ENCODE measurements at regions not wholly inside any gene's neighbourhood (a gene's known extent, or its start where the extent isn't known, plus 50 kb on each side); places are given as distances from the start of the nearest gene placed in this dataset.

DNA sequence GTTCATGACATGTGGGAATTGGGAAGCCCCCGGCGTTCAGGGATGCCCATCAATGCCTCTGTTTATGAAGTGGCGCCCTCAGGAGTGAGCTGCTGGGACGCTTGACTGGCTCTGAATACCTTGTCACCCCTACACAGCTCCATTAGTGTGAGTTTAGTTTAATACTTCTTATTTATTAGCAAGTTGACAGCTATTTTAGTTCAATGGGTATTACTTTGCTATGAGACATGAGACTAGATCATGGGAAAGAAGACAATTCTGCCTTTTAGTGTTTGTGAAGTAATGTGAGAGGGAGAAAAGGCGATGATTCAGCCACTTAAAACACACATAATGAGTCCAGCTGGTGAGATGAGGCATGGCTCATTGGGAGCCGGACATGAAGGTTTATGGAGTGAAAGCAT lies 678.5 kb downstream of the NR2F2 start:
- Histone ChIP-seq H3K4me2 (ENCODE audit: unreplicated experiment) (no peak overlapping the region), H3K36me3 (ENCODE audit: low read depth) (no peaks in the 10 kb centered on the region), H3K79me2 (ENCODE audit: insufficient read depth) (no peaks in the 10 kb centered on the region), H3K4me3 (no peak overlapping the region), H3K4me1 (ENCODE audit: insufficient read depth) (no peaks in the 10 kb centered on the region), H2AFZ (no peak overlapping the region), H4K20me1 (ENCODE audit: insufficient read depth) (no peaks in the 10 kb centered on the region), H3K27ac (no peak overlapping the region), H3F3A (ENCODE audit: insufficient read depth) (no peaks in the 10 kb centered on the region), H3K27me3 (replicated peaks; ENCODE audit: insufficient read depth) (no peaks in the 10 kb centered on the region), H3K9me3 (ENCODE audit: low read depth) (no peaks in the 10 kb centered on the region), H3K9me2 (ENCODE audit: insufficient read depth) (no peaks in the 10 kb centered on the region), H3K9ac (no peak overlapping the region)
- no peak for DNase-seq
- no peak for TF ChIP-seq EZH2 (IDR thresholded peaks at IDR 0.05; ENCODE audit: insufficient read depth, poor library complexity, severe bottlenecking)
- TF ChIP-seq EZH2phosphoT487 (IDR thresholded peaks at IDR 0.05; ENCODE audit: insufficient read depth, low read depth) = no peak
- WGBS, 2 experiments (ENCODE audit: low coverage in 1 of 2, low lambda C conversion rate in 2 of 2, missing lambda C conversion rate in 2 of 2) = 18 to 28% methylated on average over 6 of the region's 6 CpGs
- in situ Hi-C loops (cut with MboI) = no loop called here

DNA sequence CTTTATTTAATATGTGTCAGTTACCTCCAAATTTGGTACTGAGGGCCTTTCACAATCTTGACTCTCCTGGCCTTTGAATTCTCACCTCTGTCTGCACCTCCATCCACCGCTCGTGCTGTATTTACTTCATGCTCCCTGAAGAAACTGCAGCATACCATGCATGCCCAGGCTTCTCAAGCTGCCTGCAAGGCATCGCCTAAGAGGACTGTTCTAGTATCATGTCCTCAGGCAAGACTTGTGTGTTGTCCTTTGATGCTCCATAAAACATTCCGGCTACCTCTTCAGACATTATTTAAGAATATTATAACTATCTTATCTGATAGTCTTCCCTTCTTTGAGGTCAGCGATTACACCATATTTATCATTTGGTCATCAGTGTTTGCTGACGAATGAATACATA lies 682.5 kb downstream of the NR2F2 start:
- Histone ChIP-seq H3K4me3 (no peak overlapping the region), H3K9me3 (ENCODE audit: low read depth) (no peaks in the 10 kb centered on the region), H3K9me2 (ENCODE audit: insufficient read depth) (no peaks in the 10 kb centered on the region), H4K20me1 (ENCODE audit: insufficient read depth) (no peaks in the 10 kb centered on the region), H3K4me1 (ENCODE audit: insufficient read depth) (no peaks in the 10 kb centered on the region), H3K36me3 (ENCODE audit: low read depth) (no peaks in the 10 kb centered on the region), H3F3A (ENCODE audit: insufficient read depth) (no peaks in the 10 kb centered on the region), H3K4me2 (ENCODE audit: unreplicated experiment) (no peak overlapping the region), H3K27ac (no peak overlapping the region), H3K79me2 (ENCODE audit: insufficient read depth) (no peaks in the 10 kb centered on the region), H2AFZ (no peak overlapping the region), H3K9ac (no peak overlapping the region), H3K27me3 (replicated peaks; ENCODE audit: insufficient read depth) (no peaks in the 10 kb centered on the region)
- DNase-seq = no peak
- in situ Hi-C loops (cut with MboI) = no loop called here
- TF ChIP-seq EZH2phosphoT487 (IDR thresholded peaks at IDR 0.05; ENCODE audit: insufficient read depth, low read depth) = no peak
- TF ChIP-seq EZH2 (IDR thresholded peaks at IDR 0.05; ENCODE audit: insufficient read depth, poor library complexity, severe bottlenecking) = no peak
- WGBS, 2 experiments (ENCODE audit: low coverage in 1 of 2, low lambda C conversion rate in 2 of 2, missing lambda C conversion rate in 2 of 2) = 34 to 42% methylated on average over 6 of the region's 6 CpGs

DNA sequence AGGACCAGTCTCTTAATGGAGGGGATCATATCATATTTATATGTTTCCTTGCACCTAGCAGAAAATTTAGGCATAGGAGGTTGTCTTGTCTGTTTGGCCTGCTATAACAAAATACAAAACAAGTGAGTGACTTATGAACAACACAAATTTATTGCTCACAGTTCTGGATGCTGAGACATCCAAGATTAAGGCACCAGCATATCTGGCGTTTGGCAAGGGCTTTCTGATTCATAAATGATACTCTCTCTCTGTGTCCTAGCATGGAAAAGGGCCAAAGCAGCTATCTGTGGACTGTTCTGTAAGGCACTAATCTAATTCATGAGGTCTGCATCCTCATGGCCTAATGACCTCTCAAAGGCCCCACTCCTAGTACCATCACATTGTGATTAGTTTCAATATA lies 683.0 kb downstream of the NR2F2 start:
- WGBS, 2 experiments (ENCODE audit: low coverage in 1 of 2, low lambda C conversion rate in 2 of 2, missing lambda C conversion rate in 2 of 2) = 0 to 14% methylated on average over 1 of the region's 1 CpG

DNA sequence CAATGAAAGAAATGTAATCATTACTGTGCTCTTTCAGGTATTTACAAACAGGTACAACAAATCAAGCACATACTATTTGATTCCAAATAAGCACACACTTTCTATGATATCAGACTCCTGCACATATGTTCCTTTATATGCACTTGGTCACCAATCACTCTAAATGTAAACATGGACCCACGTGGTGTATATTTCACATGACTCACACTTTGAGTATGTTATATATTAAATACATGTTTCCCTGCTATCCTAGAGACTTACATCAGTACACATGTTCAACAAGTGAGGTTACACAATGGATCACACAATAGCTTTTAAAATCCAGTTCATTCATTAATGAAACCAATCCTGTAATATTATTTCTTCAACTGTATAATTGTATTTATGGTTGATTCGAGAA lies 683.5 kb downstream of the NR2F2 start:
- H3K4me2 ChIP-seq (ENCODE audit: unreplicated experiment) = no peak overlapping the region
- in situ Hi-C loops (cut with MboI) = no loop called here
- no peak for TF ChIP-seq EZH2phosphoT487 (IDR thresholded peaks at IDR 0.05; ENCODE audit: insufficient read depth, low read depth)
- no peak for TF ChIP-seq EZH2 (IDR thresholded peaks at IDR 0.05; ENCODE audit: insufficient read depth, poor library complexity, severe bottlenecking)

More for the DNA sequence above, 683.0 kb downstream of the NR2F2 start:
- Histone ChIP-seq H3K27me3 (replicated peaks; ENCODE audit: insufficient read depth) (no peaks in the 10 kb centered on the region), H3K4me1 (ENCODE audit: insufficient read depth) (no peaks in the 10 kb centered on the region), H3K79me2 (ENCODE audit: insufficient read depth) (no peaks in the 10 kb centered on the region), H4K20me1 (ENCODE audit: insufficient read depth) (no peaks in the 10 kb centered on the region), H3K4me2 (ENCODE audit: unreplicated experiment) (no peak overlapping the region), H3K27ac (no peak overlapping the region), H3K9ac (no peak overlapping the region), H3K9me2 (ENCODE audit: insufficient read depth) (no peaks in the 10 kb centered on the region), H3K36me3 (ENCODE audit: low read depth) (no peaks in the 10 kb centered on the region), H3F3A (ENCODE audit: insufficient read depth) (no peaks in the 10 kb centered on the region), H2AFZ (no peak overlapping the region), H3K4me3 (no peak overlapping the region), H3K9me3 (ENCODE audit: low read depth) (peaks cover 5% of the 10 kb centered on the region)
- TF ChIP-seq EZH2phosphoT487 (IDR thresholded peaks at IDR 0.05; ENCODE audit: insufficient read depth, low read depth) = no peak
- TF ChIP-seq EZH2 (IDR thresholded peaks at IDR 0.05; ENCODE audit: insufficient read depth, poor library complexity, severe bottlenecking) = no peak
- in situ Hi-C loops (cut with MboI) = no loop called here
- no peak for DNase-seq

GRCh38 chr15:97023488-97023844 lies 693.0 kb downstream of the NR2F2 start:
- no peak overlapping the region for H3K4me2 ChIP-seq (ENCODE audit: unreplicated experiment)
- H3F3A ChIP-seq (ENCODE audit: insufficient read depth) = no peaks in the 10 kb centered on the region
- TF ChIP-seq EZH2phosphoT487 (IDR thresholded peaks at IDR 0.05; ENCODE audit: insufficient read depth, low read depth) (no peak), EZH2 (IDR thresholded peaks at IDR 0.05; ENCODE audit: insufficient read depth, poor library complexity, severe bottlenecking) (no peak)
- H3K9me2 ChIP-seq (ENCODE audit: insufficient read depth) = no peaks in the 10 kb centered on the region
- H3K79me2 ChIP-seq (ENCODE audit: insufficient read depth) = no peaks in the 10 kb centered on the region
- H3K27me3 ChIP-seq (replicated peaks; ENCODE audit: insufficient read depth) = no peaks in the 10 kb centered on the region
- no peak overlapping the region for H3K9ac ChIP-seq
- H3K4me3 ChIP-seq = no peak overlapping the region
- no peak for DNase-seq
- no peak overlapping the region for H2AFZ ChIP-seq
- no peak overlapping the region for H3K27ac ChIP-seq
- in situ Hi-C loops (cut with MboI) = no loop called here
- no peaks in the 10 kb centered on the region for H4K20me1 ChIP-seq (ENCODE audit: insufficient read depth)
- 0% methylated on average over 1 of the region's 1 CpG for WGBS, 2 experiments (ENCODE audit: low coverage in 1 of 2, low lambda C conversion rate in 2 of 2, missing lambda C conversion rate in 2 of 2)
- H3K36me3 ChIP-seq (ENCODE audit: low read depth) = no peaks in the 10 kb centered on the region
- no peaks in the 10 kb centered on the region for H3K4me1 ChIP-seq (ENCODE audit: insufficient read depth)
- peaks cover 4% of the 10 kb centered on the region for H3K9me3 ChIP-seq (ENCODE audit: low read depth)

More for the DNA sequence above, 683.5 kb downstream of the NR2F2 start:
- no peaks in the 10 kb centered on the region for H4K20me1 ChIP-seq (ENCODE audit: insufficient read depth)
- H3K27ac ChIP-seq = no peak overlapping the region
- no peaks in the 10 kb centered on the region for H3K9me2 ChIP-seq (ENCODE audit: insufficient read depth)
- DNase-seq = no peak
- no peak overlapping the region for H3K9ac ChIP-seq
- no peaks in the 10 kb centered on the region for H3K79me2 ChIP-seq (ENCODE audit: insufficient read depth)
- H3K36me3 ChIP-seq (ENCODE audit: low read depth) = no peaks in the 10 kb centered on the region
- H3K9me3 ChIP-seq (ENCODE audit: low read depth) = peaks cover 8% of the 10 kb centered on the region
- no peak overlapping the region for H3K4me3 ChIP-seq
- H3F3A ChIP-seq (ENCODE audit: insufficient read depth) = no peaks in the 10 kb centered on the region
- WGBS, 2 experiments (ENCODE audit: low coverage in 1 of 2, low lambda C conversion rate in 2 of 2, missing lambda C conversion rate in 2 of 2) = 2 to 14% methylated on average over 2 of the region's 2 CpGs
- no peak overlapping the region for H2AFZ ChIP-seq
- H3K27me3 ChIP-seq (replicated peaks; ENCODE audit: insufficient read depth) = no peaks in the 10 kb centered on the region
- no peaks in the 10 kb centered on the region for H3K4me1 ChIP-seq (ENCODE audit: insufficient read depth)

Data from GM23248 (cell line).